Ovary (tissue), 3 donors: ENCODE measurements at regions not wholly inside any gene's neighbourhood (a gene's known extent, or its start where the extent isn't known, plus 50 kb on each side); places are given as distances from the start of the nearest gene placed in this dataset.

Experiments
- CTCF ChIP-seq, 3 donors: fragments of 450-650 bp in 2 of 3; fragments of 200-600 bp in 1 of 3; IDR thresholded peaks; one replicate each; pipeline versions ENCODE4 v1.5.1 to v1.8.0; 2016 to 2022; ENCODE audit warnings: antibody characterized with exemption in 3 of 3, mild to moderate bottlenecking in 1 of 3
- POLR2A ChIP-seq: fragments of 450-650 bp; IDR thresholded peaks from one replicate; pipeline ENCODE4 v1.6.1; 2017; ENCODE audit warnings: antibody characterized with exemption, mild to moderate bottlenecking, moderate library complexity
- donor health status: DM: no; HTN: no; CAD: no.

- TF ChIP-seq CTCF (IDR thresholded peaks at IDR 0.05) (no peak), POLR2A (no peak)
These were observed 73.5 kb upstream of the SRD5A2 start for GRCh38 chr2:31654241-31654640.
